ENCODE measurements at regions not wholly inside any gene's neighbourhood (a gene's known extent, or its start where the extent isn't known, plus 50 kb on each side); places are given as distances from the start of the nearest gene placed in this dataset.
"Not testable (repeated sequence)": the region's sequence is repeated elsewhere in the genome, so short reads cannot be mapped to it uniquely, and the experiment has no call there.

- DNase-seq (ENCODE audit: low read depth): no peak
These were observed 193.6 kb upstream of the DAB2 start for GRCh38 chr5:39618391-39618790.

GRCh38 chr5:39616131-39616530 is 191.4 kb upstream of the DAB2 start:
- no peak for DNase-seq (ENCODE audit: low read depth)

GRCh38 chr5:39611076-39611475 is 186.3 kb upstream of the DAB2 start:
- not testable (repeated sequence) for DNase-seq (ENCODE audit: low read depth)

- DNase-seq (ENCODE audit: low read depth): no peak
These were observed 183.2 kb upstream of the DAB2 start for GRCh38 chr5:39608024-39608423.

- no peak for DNase-seq (ENCODE audit: low read depth)
These were observed 181.8 kb upstream of the DAB2 start for GRCh38 chr5:39606591-39606990.

GRCh38 chr5:39605588-39606575 is 181.1 kb upstream of the DAB2 start:
- peak; percentile 66 for DNase-seq (ENCODE audit: low read depth)

GRCh38 chr5:39605145-39605544 is 180.4 kb upstream of the DAB2 start:
- DNase-seq (ENCODE audit: low read depth): no peak

GRCh38 chr5:39604491-39604890 is 179.7 kb upstream of the DAB2 start:
- peak; percentile 85 for DNase-seq (ENCODE audit: low read depth)

GRCh38 chr5:39599721-39600431 is 175.1 kb upstream of the DAB2 start:
- peak; percentile 83 for DNase-seq (ENCODE audit: low read depth)

GRCh38 chr5:39598661-39599248 is 174.0 kb upstream of the DAB2 start:
- no peak for DNase-seq (ENCODE audit: low read depth)

- no peak for DNase-seq (ENCODE audit: low read depth)
These were observed 163.4 kb upstream of the DAB2 start for GRCh38 chr5:39588179-39588578.

- DNase-seq (ENCODE audit: low read depth): no peak
These were observed 162.9 kb upstream of the DAB2 start for GRCh38 chr5:39587675-39588074.

- DNase-seq (ENCODE audit: low read depth): no peak
These were observed 161.4 kb upstream of the DAB2 start for GRCh38 chr5:39586185-39586584.

- no peak for DNase-seq (ENCODE audit: low read depth)
These were observed 160.1 kb upstream of the DAB2 start for GRCh38 chr5:39584927-39585326.

- peak; percentile 24 for DNase-seq (ENCODE audit: low read depth)
These were observed 156.1 kb upstream of the DAB2 start for GRCh38 chr5:39580702-39581453.

- no peak for DNase-seq (ENCODE audit: low read depth)
These were observed 155.0 kb upstream of the DAB2 start for GRCh38 chr5:39579750-39580149.

- peak; percentile 19 for DNase-seq (ENCODE audit: low read depth)
These were observed 154.2 kb upstream of the DAB2 start for GRCh38 chr5:39578887-39579497.

GRCh38 chr5:39577529-39577928 is 152.7 kb upstream of the DAB2 start:
- DNase-seq (ENCODE audit: low read depth): no peak

- peak; percentile 54 for DNase-seq (ENCODE audit: low read depth)
These were observed 145.7 kb upstream of the DAB2 start for GRCh38 chr5:39570403-39571027.

- no peak for DNase-seq (ENCODE audit: low read depth)
These were observed 145.1 kb upstream of the DAB2 start for GRCh38 chr5:39569857-39570256.

GRCh38 chr5:39566891-39567290 is 142.1 kb upstream of the DAB2 start:
- DNase-seq (ENCODE audit: low read depth): no peak

Measured in LHCN-M2 (cell line).